GM21576 (cell line): ENCODE measurements at regions not wholly inside any gene's neighbourhood (a gene's known extent, or its start where the extent isn't known, plus 50 kb on each side); places are given as distances from the start of the nearest gene placed in this dataset.

Experiments used
- ATAC-seq: cut with Tn5 transposase; IDR thresholded peaks from one replicate; pipeline ENCODE4 v1.9.1; 2021; ENCODE audit warnings: mild to moderate bottlenecking, moderate library complexity; ENCODE audit not compliant: unreplicated experiment

GRCh38 chr6:144335311-144335861, 50.3 kb downstream of the UTRN start:
- no peak for ATAC-seq

DNA sequence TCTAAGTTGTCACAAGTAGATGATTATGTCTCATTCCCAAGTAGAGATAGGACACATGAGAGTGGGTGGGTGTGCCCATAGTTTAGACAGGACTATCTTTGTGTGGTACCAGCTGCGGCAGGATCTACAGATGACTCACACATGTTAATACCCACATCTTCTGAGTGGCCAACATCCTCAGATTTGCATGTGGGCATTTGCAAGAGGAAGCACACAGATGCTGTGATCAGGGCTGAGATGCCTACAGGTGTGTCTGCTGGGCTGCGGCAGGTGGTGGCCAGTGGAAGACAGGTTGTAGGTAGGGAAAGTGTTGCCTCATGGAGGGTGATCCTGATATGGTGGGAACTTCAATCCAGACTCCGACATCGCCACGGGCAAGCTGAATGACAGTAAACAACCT, 50.8 kb downstream of the UTRN start:
- peak; percentile 50 for ATAC-seq

- ATAC-seq, result no peak
Observed at GRCh38 chr6:144336900-144337299, 51.8 kb downstream of the UTRN start.

DNA sequence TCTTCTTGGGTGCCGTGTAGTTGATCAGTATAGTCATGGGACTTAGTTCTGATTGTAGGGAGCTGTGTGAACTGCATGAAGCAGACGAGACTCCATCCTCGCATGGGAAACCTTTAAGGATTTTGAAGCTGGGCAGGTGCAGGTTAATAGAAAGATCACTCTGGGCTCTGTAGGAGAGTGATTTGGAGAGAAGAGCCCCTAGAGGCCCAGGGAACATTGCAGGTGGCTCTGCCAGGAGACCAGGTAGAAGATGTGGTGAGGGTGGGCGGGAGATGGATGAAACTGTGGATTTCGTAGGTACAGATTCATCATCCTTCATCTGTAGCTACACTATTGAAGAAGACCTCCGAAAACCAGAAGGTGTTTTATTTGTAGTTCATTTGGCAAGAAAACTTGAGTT, 53.3 kb downstream of the UTRN start:
- no peak for ATAC-seq

- no peak for ATAC-seq
Observed at GRCh38 chr6:144338951-144339700, 54.0 kb downstream of the UTRN start.

GRCh38 chr6:144339859-144340452, 54.8 kb downstream of the UTRN start:
- ATAC-seq, result no peak

- ATAC-seq, result no peak
Observed at GRCh38 chr6:144340541-144341371, 55.6 kb downstream of the UTRN start.

DNA sequence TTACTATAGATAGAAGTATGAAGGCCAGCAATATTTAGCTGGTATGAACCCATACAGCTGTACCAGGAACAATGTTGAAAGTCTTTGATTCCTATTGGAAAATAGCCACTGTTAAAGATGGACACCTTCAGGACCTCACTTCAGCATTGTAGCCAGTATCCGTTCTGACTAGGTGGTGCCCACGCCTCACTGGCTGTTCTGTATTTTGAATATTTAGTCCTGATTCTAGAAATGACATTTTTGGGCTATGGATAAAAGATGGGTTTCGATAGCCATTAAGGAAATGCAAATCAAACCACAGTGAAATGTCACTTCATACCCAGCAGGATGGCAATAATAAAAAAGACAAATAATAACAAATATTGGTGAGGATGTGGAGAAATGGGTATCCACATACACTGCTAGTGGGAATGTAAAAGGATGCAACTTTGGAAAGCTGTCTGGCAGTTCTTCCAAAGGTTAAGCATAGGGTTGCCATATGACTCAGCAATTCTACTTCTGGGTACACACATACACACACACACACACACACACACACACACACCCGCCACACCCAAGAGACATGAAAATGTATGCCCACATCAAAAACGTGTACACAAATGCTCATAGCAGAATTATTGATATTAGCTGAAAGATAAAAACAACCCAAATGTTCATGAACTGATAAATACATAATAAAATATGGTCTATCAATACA, 56.8 kb downstream of the UTRN start:
- no peak for ATAC-seq

GRCh38 chr6:144343701-144344428, 58.7 kb downstream of the UTRN start:
- peak; percentile 36 for ATAC-seq

DNA sequence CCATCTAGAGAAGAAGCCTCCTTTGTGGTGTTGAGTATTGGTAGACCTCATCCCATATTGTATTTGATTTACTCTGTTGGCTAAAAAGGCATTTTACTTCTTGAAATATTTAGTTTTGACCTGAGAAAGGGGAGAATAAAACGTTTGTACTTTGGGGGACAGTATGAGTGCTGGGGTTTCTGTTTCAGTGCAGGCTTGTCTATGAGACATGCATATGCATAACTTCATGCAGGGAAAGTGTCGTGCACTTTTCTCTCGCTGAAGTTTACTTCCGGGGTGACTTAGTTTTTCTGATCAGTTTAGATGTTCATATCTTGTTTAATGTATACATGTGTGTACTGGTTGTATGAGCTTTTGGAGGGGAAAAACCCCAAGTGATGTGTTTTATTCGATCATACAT, 59.5 kb downstream of the UTRN start:
- ATAC-seq, result peak; percentile 51

DNA sequence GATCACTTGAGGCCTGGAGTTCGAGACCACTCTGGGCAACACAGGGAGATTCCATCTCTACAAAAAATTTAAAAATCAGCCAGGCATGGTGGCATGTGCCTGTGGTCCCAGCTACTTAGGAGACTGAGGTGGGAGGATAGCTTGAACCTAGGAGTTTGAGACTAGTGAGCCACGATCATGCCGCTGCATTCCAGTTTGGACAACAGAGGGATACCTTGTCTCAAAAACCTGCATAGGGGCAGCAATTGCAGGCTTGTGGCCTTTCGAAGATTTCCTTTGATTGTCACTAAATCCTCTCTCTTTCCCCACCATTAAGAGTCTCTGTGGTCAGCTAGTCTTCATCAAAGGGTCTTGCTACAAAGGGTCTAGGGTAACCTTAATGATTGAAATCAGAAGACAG, 60.3 kb downstream of the UTRN start:
- no peak for ATAC-seq

- no peak for ATAC-seq
Observed at GRCh38 chr6:144346719-144347447, 61.7 kb downstream of the UTRN start.

DNA sequence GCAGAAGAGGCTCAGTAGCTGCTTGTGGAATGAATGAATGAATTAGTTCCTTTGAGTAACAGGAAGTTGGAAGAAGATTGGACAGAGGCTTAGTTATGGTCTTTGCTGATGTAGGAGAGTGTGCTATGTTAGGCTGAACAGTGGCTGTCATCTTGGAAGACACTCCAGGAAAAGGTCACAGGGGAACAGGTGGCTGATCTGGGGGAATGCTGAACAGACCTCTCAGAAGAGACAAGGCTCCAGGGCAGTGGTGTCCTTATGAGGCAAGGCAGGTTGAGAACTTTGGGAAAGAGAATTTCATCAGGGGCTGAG, 62.3 kb downstream of the UTRN start:
- ATAC-seq, result no peak

GRCh38 chr6:144347933-144348332, 62.8 kb downstream of the UTRN start:
- ATAC-seq, result no peak

GRCh38 chr6:144349690-144350527, 64.8 kb downstream of the UTRN start:
- ATAC-seq, result peak; percentile 34

- ATAC-seq, result no peak
Observed at GRCh38 chr6:144350528-144350880, 65.4 kb downstream of the UTRN start.

- ATAC-seq, result no peak
Observed at GRCh38 chr6:144351379-144352127, 66.4 kb downstream of the UTRN start.

DNA sequence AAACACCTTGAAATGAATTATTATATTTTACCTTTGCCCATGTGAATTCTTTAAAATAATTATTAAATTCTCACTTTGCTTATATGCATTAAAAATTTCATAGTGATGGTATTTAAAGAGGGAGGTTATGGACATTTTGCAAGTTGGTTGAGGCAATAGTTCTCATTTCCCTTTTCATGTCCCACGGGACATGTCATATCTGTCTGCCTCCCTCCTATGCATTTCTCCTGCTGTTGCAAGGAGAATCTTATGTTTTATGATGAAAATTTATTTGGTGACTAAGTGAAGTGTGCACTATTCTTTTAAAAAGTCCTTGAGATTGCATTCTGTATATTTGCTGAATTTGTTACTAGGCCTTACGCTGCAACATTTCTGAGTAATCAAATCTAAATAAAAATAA, 67.2 kb downstream of the UTRN start:
- ATAC-seq, result no peak
